Activated B cell treated with CpG ODN at 0.5 μM for 24 hours (primary cell): ENCODE measurements at regions not wholly inside any gene's neighbourhood (a gene's known extent, or its start where the extent isn't known, plus 50 kb on each side); places are given as distances from the start of the nearest gene placed in this dataset.
"Not testable (repeated sequence)": the region's sequence is repeated elsewhere in the genome, so short reads cannot be mapped to it uniquely, and the experiment has no call there.

ENCODE experiments used
- ATAC-seq: fragments of 200-7000 bp; cut with Tn5 transposase; one replicate; pipeline ENCODE4 v1.10.0; 2021; ENCODE audit warnings: low read depth, mild to moderate bottlenecking, moderate library complexity
- CTCF ChIA-PET: fragments of 350-600 bp; sonication (Branson Sonifier 250); formaldehyde crosslinking; loops from one replicate; lab custom pipeline; 2021; ENCODE audit warnings: antibody characterized with exemption; lab: Charles Lee
- POLR2A ChIA-PET: fragments of 350-600 bp; sonication (Branson Sonifier 250); formaldehyde crosslinking; loops from one replicate; lab custom pipeline; 2021; ENCODE audit warnings: antibody characterized with exemption; lab: Charles Lee
- DNase-seq: peaks from one replicate; pipeline ENCODE4 v3.0.0; 2022
- H3K27ac Mint-ChIP-seq: one replicate; pipeline ENCODE4 v1.8.0; 2020; ENCODE audit warnings: mixed read lengths
- H3K27me3 Mint-ChIP-seq: one replicate; pipeline ENCODE4 v1.8.0; 2021; ENCODE audit warnings: mixed read lengths
- H3K36me3 Mint-ChIP-seq: one replicate; pipeline ENCODE4 v1.8.0; 2021; ENCODE audit warnings: low read depth, mixed read lengths
- H3K4me1 Mint-ChIP-seq: one replicate; pipeline ENCODE4 v1.8.0; 2021; ENCODE audit warnings: mixed read lengths
- H3K4me3 Mint-ChIP-seq: one replicate; pipeline ENCODE4 v1.8.0; 2020; ENCODE audit warnings: mild to moderate bottlenecking, mixed read lengths
- H3K9me3 Mint-ChIP-seq: one replicate; pipeline ENCODE4 v1.8.0; 2020; ENCODE audit warnings: mixed read lengths
- intact Hi-C: fragments of 100-400 bp; cut with micrococcal nuclease; formaldehyde crosslinking; loops from one replicate; pipeline ENCODE4 v1.15.1; 2024
- TF ChIP-seq, protein P1 (sequence below): fragments of 200-600 bp; IDR thresholded peaks from one replicate; pipeline ENCODE4 v1.8.0; 2022; ENCODE audit warnings: antibody characterized with exemption, mild to moderate bottlenecking

DNA sequence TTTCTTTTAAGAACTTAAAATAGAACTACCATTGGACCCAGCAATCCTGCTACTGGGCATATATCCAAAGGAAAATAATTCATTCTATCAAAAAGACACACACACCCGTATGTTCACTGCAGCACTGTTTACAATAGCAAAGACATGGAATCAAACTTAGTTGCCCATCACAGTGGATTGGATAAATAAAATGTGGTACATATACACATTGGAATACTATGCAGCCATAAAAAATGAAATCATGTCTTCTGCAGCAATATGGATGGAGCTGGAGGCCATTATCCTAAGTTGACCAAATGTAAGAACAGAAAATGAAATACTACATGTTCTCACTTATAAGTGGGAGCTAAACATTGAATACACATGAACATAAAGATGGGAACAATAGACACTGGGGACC, 585.3 kb upstream of the USP24 start:
- Mint-ChIP-seq H3K27me3 (peaks cover 2% of the 10 kb centered on the region), H3K36me3 (no peaks in the 10 kb centered on the region), H3K4me1 (no peaks in the 10 kb centered on the region), H3K4me3 (no peak overlapping the region), H3K27ac (no peak overlapping the region), H3K9me3 (peaks cover 6% of the 10 kb centered on the region)
- TF ChIP-seq, protein P1, sequence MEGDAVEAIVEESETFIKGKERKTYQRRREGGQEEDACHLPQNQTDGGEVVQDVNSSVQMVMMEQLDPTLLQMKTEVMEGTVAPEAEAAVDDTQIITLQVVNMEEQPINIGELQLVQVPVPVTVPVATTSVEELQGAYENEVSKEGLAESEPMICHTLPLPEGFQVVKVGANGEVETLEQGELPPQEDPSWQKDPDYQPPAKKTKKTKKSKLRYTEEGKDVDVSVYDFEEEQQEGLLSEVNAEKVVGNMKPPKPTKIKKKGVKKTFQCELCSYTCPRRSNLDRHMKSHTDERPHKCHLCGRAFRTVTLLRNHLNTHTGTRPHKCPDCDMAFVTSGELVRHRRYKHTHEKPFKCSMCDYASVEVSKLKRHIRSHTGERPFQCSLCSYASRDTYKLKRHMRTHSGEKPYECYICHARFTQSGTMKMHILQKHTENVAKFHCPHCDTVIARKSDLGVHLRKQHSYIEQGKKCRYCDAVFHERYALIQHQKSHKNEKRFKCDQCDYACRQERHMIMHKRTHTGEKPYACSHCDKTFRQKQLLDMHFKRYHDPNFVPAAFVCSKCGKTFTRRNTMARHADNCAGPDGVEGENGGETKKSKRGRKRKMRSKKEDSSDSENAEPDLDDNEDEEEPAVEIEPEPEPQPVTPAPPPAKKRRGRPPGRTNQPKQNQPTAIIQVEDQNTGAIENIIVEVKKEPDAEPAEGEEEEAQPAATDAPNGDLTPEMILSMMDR: no peak
- DNase-seq: no peak
- CTCF ChIA-PET: no interaction called here
- intact Hi-C loops: no loop called here
- no peak for ATAC-seq
- POLR2A ChIA-PET: no interaction called here

DNA sequence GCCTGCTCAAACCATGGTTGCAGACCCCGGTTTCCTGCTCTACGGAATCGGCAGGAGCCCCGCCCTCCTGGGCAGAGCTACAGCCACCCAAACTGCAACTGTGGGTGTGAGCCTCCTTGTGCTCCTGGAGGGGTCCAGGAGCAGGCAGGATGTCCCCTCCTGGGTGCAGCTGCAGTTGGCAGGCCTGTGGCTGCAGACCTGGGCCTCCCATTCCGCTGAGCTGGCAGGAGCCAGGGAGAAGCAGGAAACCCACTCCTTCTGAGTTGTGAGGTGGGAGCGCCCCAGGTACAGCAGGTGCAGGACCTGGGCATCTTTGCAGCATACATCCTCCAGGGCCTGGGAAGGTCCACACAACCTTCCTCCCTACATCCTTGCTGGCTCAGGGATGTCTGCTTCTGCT, 578.7 kb upstream of the USP24 start:
- CTCF ChIA-PET: no interaction called here

DNA sequence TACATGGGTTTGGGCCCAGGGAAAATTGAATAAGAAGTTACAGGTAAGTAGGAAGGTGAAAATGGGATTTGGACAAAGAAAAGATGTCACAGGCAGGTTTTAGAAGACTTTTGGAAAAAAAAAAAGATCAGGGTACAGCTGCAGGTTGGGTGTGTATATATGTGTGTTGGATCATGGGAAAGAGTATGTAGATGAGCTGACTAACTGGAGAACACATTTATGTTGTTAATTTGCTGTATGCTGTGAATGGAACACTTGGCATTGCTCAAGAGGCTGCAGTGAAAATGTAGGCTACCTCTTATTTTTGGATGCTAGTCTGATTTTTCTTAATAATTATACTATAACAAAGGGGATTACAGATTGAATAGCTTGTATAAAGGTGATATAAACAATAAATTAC, 577.7 kb upstream of the USP24 start:
- no peaks in the 10 kb centered on the region for H3K4me1 Mint-ChIP-seq
- no peak overlapping the region for H3K4me3 Mint-ChIP-seq
- no peaks in the 10 kb centered on the region for H3K36me3 Mint-ChIP-seq
- TF ChIP-seq, protein P1: no peak
- H3K9me3 Mint-ChIP-seq: no peaks in the 10 kb centered on the region
- DNase-seq (no peak), ATAC-seq (no peak)
- H3K27ac Mint-ChIP-seq: no peak overlapping the region
- ChIA-PET CTCF (no interaction called here), POLR2A (no interaction called here)
- no peaks in the 10 kb centered on the region for H3K27me3 Mint-ChIP-seq
- intact Hi-C loops: no loop called here

More for the DNA sequence above, 578.7 kb upstream of the USP24 start:
- DNase-seq: no peak
- Mint-ChIP-seq H3K36me3 (no peaks in the 10 kb centered on the region), H3K4me1 (no peaks in the 10 kb centered on the region), H3K4me3 (no peak overlapping the region), H3K9me3 (no peaks in the 10 kb centered on the region), H3K27ac (no peak overlapping the region), H3K27me3 (no peaks in the 10 kb centered on the region)
- intact Hi-C loops: no loop called here
- no peak for ATAC-seq
- TF ChIP-seq, protein P1: no peak
- POLR2A ChIA-PET: no interaction called here

DNA sequence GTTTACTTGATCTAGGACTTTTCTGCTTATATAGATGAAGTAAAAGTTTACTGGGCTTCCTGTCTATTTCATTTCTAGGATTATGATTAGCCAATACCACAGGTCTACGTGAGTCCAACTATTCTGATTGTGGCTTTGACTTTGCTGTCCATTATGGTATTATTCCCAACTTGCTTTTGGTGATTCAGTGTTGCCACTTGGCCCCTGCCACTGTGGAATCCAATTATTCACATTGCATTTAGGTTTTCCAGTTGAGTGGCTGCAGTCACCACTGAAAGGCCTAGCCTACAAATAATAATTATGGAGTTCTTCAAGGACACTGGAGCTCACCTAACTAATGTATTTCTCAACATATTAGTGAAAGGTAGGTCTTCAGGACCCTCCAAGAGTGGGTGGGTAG, 574.3 kb upstream of the USP24 start:
- no peaks in the 10 kb centered on the region for H3K27me3 Mint-ChIP-seq
- CTCF ChIA-PET: no interaction called here
- H3K36me3 Mint-ChIP-seq: no peaks in the 10 kb centered on the region
- no peak overlapping the region for H3K27ac Mint-ChIP-seq
- H3K4me1 Mint-ChIP-seq: no peaks in the 10 kb centered on the region
- intact Hi-C loops: no loop called here
- no peaks in the 10 kb centered on the region for H3K9me3 Mint-ChIP-seq
- no peak overlapping the region for H3K4me3 Mint-ChIP-seq
- no peak for DNase-seq
- no peak for ATAC-seq
- POLR2A ChIA-PET: no interaction called here
- TF ChIP-seq, protein P1: no peak

DNA sequence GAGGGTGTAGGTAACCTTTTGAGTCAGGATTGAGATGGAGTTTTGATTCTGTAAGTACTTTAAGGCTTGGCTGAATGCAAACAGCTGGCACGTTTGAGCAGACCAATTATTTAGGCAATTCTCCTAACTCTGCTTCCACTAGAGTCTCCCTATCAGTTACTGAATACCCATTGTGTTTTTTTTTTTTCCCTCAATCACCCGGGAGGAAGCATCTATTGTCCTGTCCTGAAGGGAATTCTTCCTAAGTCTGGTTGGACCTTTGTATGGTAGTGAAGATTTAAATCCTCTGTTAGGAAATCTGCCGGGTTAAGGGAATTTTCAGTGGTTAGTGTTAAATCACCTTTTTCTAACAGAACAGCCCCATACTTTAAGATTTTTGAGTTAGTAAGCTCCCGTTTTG, 571.2 kb upstream of the USP24 start:
- Mint-ChIP-seq H3K36me3 (no peaks in the 10 kb centered on the region), H3K27me3 (no peaks in the 10 kb centered on the region), H3K4me3 (no peak overlapping the region), H3K27ac (no peak overlapping the region), H3K9me3 (no peaks in the 10 kb centered on the region), H3K4me1 (no peaks in the 10 kb centered on the region)
- ATAC-seq (no peak), DNase-seq (no peak)
- TF ChIP-seq, protein P1: no peak
- intact Hi-C loops: no loop called here
- POLR2A ChIA-PET: no interaction called here
- CTCF ChIA-PET: no interaction called here

DNA sequence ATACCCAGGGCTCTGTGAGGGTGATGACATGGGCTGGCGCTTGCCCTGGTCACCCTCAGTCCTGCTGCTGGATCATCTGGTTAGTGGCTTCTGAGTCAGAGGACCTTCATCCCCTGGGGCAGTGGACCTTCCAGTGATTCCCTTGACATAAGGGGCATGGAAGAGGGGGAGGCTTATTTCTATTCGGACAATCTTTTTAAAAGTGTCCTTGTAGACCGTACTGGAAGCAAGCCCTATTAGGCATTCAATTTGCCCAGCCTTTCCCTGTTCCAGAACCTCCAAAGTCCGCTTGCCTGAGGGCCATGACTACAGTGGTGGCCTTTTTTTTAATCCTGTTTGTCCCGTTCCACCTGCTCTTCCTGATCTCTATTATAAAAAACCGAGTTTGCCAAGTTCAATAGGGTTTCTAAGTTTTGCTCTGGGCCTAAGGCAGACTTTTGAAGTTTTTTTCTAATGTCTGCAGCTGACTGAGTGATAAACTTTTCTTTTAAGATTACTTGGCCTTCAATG, 569.8 kb upstream of the USP24 start:
- ATAC-seq, H3K9me3 Mint-ChIP-seq, H3K4me3 Mint-ChIP-seq, H3K36me3 Mint-ChIP-seq, CTCF ChIA-PET, intact Hi-C loops, H3K27me3 Mint-ChIP-seq, H3K4me1 Mint-ChIP-seq, H3K27ac Mint-ChIP-seq, DNase-seq, POLR2A ChIA-PET: not testable (repeated sequence)
